GOT3 (cell line): ENCODE measurements at regions not wholly inside any gene's neighbourhood (a gene's known extent, or its start where the extent isn't known, plus 50 kb on each side); places are given as distances from the start of the nearest gene placed in this dataset.

Experiments used
- DNase-seq: peaks from one replicate; lab custom pipeline; 2025; ENCODE audit warnings: mixed read lengths; lab: John Stamatoyannopoulos, UW

DNA sequence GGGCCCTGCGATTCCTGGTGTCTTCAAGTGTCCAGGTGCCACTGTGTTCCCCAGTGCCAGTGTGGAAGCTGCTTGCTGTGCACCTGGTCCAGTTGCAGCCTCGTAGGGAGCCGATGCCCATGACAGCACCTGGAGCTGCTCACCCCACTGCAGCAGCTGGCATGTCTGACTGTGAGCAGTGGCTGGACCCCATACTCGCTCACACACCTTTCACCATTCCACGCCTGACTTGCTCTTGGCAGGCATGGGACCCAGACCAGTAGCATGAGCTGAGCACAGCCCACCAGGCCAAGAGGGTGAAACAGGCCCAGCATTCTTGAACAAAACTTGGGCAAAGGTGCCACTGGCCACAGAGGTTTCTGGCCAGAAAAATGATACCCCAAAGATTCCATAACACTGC lies 124.5 kb upstream of the THY1 start:
- DNase-seq, result no peak

DNA sequence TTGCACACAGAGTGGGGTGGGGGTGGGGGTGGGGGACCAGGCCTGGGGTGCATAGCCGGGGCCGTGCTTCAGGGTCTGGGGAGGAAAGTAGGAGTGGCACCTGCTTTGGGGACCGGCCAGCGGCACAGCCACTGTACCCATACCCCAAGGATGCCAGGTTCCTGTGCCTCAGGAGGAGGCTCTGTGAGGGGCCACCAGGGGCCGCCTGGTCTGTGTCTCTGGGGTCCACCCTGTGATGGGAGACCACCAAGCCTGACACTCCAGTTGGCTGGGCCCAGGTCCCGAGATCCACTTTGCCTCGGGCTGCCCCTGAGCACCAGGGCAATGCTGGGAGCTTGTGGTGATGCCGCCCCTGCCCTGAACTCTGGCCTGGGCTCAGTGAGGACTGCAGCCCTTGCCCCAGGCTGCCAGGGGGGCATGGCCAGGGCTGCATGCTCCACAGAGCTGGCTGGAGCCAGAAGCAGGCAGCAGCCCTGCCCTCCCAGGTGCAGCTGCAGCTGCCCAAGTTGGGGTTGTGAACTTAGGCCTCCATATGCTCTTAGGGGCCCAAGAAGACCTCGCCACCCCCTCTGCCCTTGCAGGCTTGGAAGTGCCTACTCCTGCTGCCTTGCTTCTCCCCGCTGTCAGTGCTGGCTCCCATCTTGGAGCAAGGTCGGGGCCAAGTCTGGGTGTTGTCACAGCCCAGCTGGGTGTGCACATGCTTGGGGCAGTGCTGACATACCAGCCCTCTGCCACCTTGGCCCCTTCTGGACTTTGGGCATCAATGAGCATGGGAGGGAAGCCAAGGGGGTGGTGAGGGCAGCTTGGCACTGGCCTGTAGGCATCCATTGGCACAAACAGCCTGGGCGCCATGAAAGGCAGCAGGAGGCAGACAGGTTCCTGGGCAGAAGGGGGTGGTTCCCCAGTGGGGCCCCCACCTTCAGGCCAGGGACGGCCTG lies 123.3 kb upstream of the THY1 start:
- DNase-seq, result no peak

DNA sequence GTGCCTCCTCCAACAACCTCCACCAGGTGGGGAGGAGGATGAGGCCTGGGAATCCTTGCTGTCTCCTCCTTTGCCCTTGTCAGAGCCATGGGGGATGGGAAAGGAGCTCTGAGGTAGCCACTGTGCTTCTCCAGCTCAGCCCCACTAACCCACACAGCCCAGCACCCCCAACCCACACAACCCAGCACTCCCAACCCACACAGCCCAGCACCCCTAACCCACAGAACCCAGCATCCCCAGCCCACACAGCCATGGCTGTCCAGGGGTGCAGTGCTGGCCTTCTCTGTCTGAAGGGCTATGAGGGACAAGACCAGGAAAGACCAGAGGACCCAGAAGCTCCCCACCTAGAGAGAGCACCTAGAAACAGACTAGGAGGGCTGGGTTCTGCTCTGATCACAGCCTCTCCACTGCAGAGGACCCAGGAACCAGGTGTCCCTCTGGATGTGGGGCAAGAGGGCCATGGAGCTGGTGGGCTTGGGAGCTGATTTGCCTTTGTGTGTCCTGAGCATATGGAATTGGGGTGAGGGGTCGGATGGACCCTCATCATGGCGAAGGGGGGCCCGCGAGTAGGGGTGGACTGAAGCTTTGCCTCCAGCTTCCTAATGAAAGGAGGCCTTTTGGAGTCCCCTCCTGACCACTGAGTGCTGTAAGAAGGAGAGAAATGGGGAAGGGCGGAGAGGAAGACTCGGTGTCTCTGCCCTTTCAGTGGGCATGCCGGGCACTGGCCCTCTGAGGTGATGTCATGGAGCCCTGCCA lies 117.6 kb upstream of the THY1 start:
- no peak for DNase-seq

DNA sequence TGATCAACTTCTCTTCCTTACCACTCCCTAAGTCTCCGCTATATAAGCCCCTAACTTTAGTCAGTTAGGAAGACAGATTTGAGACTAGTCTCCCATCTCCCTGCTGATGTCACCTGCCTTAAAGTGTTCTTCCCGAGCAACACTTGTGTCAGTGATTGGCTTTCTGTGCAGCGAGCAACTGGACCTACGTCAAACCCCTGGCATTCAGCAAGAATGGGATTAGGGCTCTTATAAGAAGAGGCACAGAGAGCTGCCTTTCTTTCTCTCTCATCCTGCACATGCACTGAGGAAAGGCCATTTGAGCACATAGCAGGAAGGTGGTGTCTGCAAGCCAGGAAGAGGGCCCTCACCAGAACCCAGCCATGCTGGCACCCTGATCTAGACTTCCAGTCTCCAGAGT lies 116.6 kb upstream of the THY1 start:
- no peak for DNase-seq

GRCh38 chr11:119538753-119539152 lies 115.8 kb upstream of the THY1 start:
- no peak for DNase-seq

GRCh38 chr11:119537306-119538253 lies 114.6 kb upstream of the THY1 start:
- no peak for DNase-seq

DNA sequence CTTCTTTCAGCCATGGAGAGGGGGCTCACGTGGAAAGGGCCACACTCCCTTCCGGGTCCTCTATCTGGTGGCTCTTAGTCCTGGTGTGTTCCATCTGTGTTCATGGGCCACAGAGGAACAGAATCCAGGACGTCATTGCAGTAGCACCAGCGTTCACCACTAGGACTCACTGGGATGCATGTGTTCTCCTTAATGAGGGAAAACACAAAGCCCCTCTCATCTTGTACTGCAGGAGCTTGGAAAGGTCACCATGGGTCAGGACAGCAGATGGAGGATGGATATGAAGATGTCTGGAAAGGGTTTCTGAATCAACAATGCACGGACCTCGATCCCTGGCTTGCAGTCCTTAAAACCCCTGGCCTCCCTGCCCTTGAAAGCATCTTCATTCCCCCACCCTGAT lies 113.8 kb upstream of the THY1 start:
- DNase-seq, result no peak

- DNase-seq, result peak; percentile 16
Observed at GRCh38 chr11:119533921-119534736, 111.2 kb upstream of the THY1 start.

- DNase-seq, result no peak
Observed at GRCh38 chr11:119533462-119533861, 110.5 kb upstream of the THY1 start.

DNA sequence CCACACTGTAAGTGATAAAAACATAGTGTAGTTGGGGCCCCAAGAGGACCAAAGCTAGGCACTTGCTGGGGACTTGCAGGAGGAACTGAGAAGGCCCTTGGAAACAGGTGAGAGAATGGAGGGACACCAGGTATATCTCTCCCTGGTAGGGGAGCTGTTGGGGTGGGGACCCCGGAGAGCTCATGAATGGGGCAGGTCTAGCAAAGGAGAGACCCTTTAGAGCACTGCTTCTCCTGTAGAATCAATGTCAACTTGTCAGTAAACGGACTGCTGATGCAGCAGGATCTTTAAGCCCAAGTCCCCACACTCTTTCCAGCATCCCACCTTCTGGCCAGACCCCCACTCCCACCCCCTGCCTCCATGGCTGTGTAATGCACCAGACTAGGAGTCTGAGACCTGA lies 109.6 kb upstream of the THY1 start:
- no peak for DNase-seq

DNA sequence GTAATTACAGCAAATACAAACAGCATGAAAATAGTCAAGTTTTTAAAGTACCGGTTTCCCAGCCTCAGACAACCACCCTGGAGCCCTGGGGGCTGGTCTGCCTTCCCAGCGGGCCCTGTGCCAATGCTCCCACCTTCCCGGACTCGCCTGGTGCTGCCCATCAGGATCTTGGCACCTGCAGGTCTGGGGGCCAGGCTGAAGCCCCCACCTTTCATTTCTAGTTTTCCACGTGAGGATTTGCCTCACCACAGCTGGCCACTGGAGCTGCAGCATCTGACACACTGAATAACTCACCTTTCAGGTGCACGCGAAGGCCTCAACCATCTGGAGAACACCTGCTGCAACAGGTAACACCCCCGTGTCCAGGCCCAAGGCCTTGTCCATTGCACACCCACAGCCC lies 108.7 kb upstream of the THY1 start:
- DNase-seq, result no peak

DNA sequence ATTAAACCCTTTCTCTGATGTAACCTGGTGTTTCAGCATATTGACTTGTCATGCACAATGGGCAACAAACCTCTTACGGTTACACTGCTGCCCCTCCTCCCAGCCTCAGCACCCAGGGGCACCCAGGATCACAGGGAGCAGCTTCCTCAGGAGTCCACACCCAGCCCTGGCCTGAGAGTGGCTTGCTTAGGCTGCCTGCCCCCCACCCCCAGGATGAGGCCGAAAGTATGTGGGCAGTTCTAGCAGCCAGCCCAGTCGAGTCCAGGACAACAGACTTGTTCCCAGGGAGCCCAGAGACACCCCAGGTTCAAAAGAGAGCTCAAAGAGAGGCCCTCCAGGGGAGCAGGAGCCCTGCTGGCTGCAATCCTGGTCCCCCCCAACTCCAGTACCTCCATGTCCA lies 108.1 kb upstream of the THY1 start:
- DNase-seq, result no peak

DNA sequence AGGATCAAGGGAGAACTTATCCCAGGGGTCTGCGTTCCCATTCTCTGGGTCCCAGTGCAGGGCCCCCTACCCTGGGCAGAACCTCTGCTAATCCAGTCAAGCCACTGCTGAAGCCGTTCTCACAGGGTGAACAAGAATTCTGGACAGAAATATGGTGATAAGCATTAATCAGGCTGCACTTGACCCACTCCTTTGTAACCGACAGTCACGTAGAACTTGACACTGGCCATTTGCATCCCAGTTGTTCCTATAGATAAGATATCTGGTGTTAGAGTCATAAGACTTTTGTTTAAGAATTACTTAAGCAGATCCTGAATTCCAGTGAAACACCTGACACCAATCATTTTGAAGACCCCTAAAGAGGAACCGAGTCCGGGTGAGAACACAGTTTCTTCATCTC lies 107.5 kb upstream of the THY1 start:
- DNase-seq, result no peak

- no peak for DNase-seq
Observed at GRCh38 chr11:119529936-119530335, 107.0 kb upstream of the THY1 start.

DNA sequence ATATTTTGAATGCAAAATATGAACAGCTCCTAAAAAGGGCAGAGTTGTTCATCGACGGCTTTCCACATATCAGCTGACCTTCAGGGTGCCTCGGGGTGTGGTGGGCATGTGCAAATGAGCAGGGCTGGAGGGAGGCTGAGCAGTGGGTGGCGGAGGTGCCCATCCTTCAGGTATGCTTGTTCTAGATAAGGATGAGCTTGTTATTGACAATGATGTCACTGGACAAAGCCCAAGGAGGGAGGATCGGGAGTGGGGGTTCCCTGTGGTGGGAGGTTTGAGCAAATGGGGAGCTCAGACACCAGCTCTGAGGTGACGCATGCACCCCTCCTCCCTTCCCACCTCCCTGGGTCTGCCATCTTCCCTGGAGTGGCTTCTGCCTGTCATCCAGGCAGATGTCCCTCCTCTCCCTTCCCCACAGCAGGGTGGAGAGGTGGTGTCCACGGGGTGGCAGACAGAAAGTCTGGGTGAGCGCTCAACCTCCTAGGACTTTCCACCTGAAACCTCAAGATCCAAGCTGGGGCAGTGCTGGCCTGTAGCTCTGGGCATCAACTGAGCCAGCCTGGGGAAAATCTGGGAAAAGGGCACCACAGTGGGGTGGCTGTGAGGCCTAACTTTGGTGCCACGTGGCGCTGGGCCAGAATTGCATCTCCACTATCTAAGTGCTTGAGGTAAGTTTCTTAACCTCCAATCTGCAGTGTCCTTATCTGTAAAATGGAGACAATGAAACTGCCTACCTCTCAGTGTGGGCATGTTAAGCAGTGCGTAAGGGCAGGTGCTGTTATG lies 106.3 kb upstream of the THY1 start:
- no peak for DNase-seq

- no peak for DNase-seq
Observed at GRCh38 chr11:119525867-119526196, 102.9 kb upstream of the THY1 start.

DNA sequence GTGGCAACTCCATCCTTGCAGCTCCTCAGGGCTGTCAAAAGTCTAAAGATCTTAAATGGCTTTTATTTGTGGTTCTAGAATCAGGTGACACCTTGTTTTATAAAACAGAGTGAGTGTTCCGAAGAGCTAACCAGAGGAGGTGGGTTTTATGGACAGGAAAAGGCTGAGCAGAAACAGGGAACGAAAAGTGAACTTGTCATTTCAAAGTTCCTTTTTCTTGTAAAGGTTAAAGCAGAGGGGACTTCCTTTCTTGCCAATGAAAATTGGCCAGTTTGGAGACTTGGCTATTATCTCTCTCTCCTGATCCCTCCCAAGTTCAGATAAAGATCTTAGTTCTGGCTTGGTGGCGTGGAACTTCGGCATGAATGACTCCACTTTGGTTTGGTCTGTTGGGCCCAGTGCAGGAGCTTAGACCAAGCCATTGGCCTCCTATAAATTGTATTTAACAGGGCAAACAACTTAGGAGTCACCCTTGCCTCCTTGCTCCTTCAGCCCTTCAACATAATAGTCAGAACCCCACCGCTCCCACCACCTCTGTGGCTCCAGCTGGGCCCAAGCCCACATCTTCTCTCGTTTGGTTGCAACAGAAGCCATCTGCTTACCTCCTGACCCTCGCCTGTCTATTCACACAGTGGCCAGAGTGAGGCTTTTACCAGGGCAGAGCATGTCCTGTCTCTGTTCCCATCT lies 102.4 kb upstream of the THY1 start:
- DNase-seq, result no peak

DNA sequence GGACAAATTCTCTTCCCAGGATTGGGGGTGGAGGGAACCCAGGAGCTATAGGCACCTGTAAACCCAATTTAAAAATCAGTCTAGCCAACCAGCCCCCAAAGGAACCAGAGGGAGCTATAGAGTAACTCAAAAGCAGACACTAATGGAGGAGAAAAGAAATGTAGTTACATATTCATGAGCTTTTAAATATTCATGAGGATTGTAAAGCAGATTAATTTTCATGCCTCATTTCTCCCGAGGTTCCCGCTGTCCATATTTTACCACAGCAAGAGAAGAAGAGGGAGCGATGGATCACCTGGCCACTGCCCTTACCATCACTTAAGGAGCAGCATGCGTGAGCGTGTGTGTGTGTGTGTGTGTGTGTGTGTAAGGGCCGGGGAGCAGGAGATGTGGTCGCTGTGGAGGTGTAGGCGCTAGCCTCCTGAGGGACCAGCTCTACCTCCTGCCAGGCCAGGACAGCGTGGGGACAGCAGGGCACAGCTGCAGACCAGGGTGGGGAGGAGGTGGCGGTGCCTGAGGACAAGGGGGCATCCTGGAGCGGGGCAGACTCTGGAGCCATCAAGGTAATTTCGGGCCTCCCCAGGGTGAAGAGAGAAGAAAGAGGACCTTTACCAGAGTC lies 100.7 kb upstream of the THY1 start:
- no peak for DNase-seq

DNA sequence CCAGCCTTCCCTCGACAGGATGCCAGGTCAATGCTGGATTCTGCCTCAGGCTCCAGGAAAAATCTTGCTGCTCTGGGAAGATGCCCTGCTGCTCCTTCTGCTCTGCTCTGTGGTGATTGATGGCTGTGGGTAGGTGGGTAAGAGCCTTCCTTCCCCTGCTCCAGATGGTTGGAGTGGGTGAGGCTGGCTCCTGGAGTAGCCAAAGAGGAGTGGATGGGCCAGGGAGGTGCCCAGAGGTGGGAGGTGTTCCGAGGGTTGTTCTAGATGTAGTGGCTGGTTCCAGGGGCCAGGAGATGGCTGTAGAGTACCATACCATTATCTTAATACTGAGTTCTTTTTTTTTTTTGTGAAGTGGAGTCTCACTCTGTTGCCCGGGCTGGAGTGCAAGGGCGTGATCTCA lies 99.6 kb upstream of the THY1 start:
- no peak for DNase-seq

DNA sequence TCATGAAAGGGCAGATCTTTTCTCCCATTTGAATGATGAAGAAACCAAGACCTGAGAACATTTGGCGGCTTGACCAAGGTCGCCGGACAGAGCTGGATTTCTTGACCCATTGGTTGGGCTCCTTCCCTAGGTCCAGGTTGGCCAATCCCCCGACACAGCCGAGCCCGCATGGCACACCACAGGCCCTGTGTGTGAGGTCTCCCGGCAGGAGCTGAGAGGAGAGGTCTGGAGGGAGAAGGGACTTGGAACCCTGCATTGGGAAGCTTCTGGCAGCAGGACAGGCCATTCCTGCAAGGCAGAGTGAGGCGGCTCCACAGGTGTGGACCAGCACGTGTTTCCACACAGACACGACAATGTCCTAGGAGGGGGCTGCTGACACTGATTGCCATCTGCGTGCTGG lies 98.6 kb upstream of the THY1 start:
- DNase-seq, result no peak
